LNCaP clone FGC (cell line): ENCODE measurements at regions not wholly inside any gene's neighbourhood (a gene's known extent, or its start where the extent isn't known, plus 50 kb on each side); places are given as distances from the start of the nearest gene placed in this dataset.

ENCODE experiments used
- DNase-seq: peaks from one replicate; pipeline ENCODE4 v3.0.0-alpha.2; 2011; ENCODE audit warnings: low read depth
- H3K4me3 ChIP-seq: 2 replicates; pipeline ENCODE4 v1.5.1; 2011; ENCODE audit warnings: mild to moderate bottlenecking, low read depth, low read length, control low read depth
- CTCF ChIP-seq: IDR thresholded peaks from 2 replicates; pipeline ENCODE4 v1.5.1; 2012; ENCODE audit warnings: mild to moderate bottlenecking; ENCODE audit not compliant: control insufficient read depth, insufficient read depth; ENCODE audit errors: extremely low read depth

DNA sequence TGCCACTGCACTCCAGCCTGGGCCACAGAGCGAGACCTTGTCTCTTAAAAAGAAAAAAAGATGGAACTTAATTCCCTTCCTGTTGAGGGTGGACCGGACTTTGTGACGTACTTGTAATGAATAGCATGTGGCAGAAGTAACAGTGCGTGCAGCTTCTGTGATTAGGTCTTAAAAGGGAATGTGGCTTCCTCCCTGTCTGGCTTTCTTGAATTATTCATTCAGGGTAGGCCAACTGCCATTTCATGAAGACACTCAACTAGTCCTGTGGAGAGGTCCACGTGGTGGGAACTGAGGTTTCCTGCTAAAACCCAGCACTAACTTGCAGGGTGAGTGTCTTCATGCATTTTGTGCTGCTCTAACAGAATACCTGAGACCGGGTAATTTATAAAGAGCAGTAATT, 98.9 kb upstream of the PIAS1 start:
- DNase-seq: no peak
- TF ChIP-seq CTCF: no peak
- H3K4me3 ChIP-seq: no peak overlapping the region

GRCh38 chr15:67957435-67958132, 96.5 kb upstream of the PIAS1 start:
- no peak overlapping the region for H3K4me3 ChIP-seq
- TF ChIP-seq CTCF: no peak
- no peak for DNase-seq

GRCh38 chr15:67967871-67968431, 86.2 kb upstream of the PIAS1 start:
- no peak for DNase-seq
- no peak overlapping the region for H3K4me3 ChIP-seq
- no peak for TF ChIP-seq CTCF

GRCh38 chr15:67968564-67968963, 85.6 kb upstream of the PIAS1 start:
- DNase-seq: no peak
- no peak for TF ChIP-seq CTCF
- H3K4me3 ChIP-seq: no peak overlapping the region

GRCh38 chr15:67968966-67969365, 85.1 kb upstream of the PIAS1 start:
- no peak overlapping the region for H3K4me3 ChIP-seq
- TF ChIP-seq CTCF: no peak
- no peak for DNase-seq

DNA sequence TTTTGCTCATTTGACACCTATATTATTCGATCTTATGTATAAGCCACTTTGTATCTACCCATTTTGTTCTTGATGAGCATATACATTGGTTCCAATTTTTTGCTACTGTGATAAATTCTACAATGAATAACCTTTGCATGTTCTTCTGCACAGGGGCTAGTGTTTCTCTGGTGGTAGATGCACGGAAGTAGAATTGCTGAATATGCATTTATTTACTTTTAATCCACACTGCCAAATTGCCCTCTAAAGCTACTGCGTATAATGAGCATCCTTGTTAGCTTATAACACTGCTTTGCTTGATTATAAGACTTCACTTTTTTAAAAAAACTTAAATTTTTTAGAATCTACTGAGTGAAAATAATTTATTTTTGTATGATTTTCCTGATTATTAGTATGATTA, 84.2 kb upstream of the PIAS1 start:
- TF ChIP-seq CTCF: no peak
- no peak for DNase-seq
- H3K4me3 ChIP-seq: no peak overlapping the region

DNA sequence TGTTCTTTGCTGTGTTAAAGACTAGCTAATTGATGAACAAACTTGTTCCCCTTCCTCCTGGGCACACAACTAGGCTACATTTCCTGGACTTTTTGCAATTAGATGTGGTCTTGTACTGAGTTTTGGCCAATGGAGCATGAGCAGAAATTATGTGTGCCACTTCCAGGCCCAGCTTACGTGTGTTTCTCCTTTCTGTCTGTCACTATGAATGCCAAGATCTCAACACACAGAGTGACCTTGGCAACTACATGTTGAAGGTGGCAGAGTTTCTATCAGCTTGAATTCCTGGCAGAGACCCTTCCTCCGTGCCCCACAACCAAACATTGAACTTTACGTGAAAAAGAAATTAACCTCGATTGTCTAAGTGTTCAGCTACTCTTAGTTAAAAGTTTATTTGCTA, 81.7 kb upstream of the PIAS1 start:
- no peak for DNase-seq
- no peak for TF ChIP-seq CTCF
- no peak overlapping the region for H3K4me3 ChIP-seq
